Neural crest cell (in vitro differentiated cells): ENCODE measurements at regions not wholly inside any gene's neighbourhood (a gene's known extent, or its start where the extent isn't known, plus 50 kb on each side); places are given as distances from the start of the nearest gene placed in this dataset.
"Not testable (repeated sequence)": the region's sequence is repeated elsewhere in the genome, so short reads cannot be mapped to it uniquely, and the experiment has no call there.

ENCODE experiments used
- DNase-seq: peaks from one replicate; pipeline ENCODE4 v3.0.0; 2021; ENCODE audit warnings: low read depth, mixed read lengths, low spot score
- H3K27ac Mint-ChIP-seq: one replicate; pipeline ENCODE4 v1.8.0; 2021; ENCODE audit warnings: mild to moderate bottlenecking, mixed read lengths; ENCODE audit not compliant: unreplicated experiment
- H3K27me3 Mint-ChIP-seq: 2 replicates; pipeline ENCODE4 v1.8.0; 2021; ENCODE audit warnings: low read depth, mild to moderate bottlenecking, mixed read lengths
- H3K36me3 Mint-ChIP-seq: 2 replicates; pipeline ENCODE4 v1.8.0; 2021; ENCODE audit warnings: low read depth, mild to moderate bottlenecking, mixed read lengths
- H3K4me1 Mint-ChIP-seq: 2 replicates; pipeline ENCODE4 v1.8.0; 2021; ENCODE audit warnings: mixed read lengths
- H3K4me3 Mint-ChIP-seq: one replicate; pipeline ENCODE4 v1.8.0; 2021; ENCODE audit warnings: mild to moderate bottlenecking, mixed read lengths
- H3K9me3 Mint-ChIP-seq: 2 replicates; pipeline ENCODE4 v1.8.0; 2021; ENCODE audit warnings: mixed read lengths
- TF ChIP-seq, protein P1 (sequence below): fragments of 200-600 bp; sonication (generic); conservative IDR thresholded peaks from 2 replicates; pipeline ENCODE4 v1.5.0; 2021; ENCODE audit warnings: antibody characterized with exemption, mild to moderate bottlenecking

DNA sequence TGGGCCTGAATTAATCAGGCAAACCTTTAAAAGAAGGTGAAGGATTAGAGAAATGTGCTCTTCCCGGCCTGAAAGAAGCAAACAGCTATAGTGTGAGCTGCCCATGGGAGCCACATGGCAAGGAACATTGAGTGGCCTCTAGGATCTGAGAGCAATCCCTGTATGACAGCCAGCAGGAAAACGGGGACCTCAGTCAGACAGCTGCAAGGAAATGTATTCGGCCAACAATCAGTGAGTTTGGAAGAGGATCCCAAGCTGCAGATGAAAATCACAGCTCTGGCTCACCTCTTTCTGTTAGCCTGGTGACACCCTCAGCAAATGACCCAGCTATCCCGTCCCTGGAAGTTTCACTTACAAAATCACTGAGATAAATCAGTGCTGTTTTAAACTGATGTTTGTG is 309.2 kb downstream of the SH3GL2 start:
- H3K27ac Mint-ChIP-seq: no peak overlapping the region
- no peaks in the 10 kb centered on the region for H3K36me3 Mint-ChIP-seq
- no peaks in the 10 kb centered on the region for H3K4me1 Mint-ChIP-seq
- no peaks in the 10 kb centered on the region for H3K27me3 Mint-ChIP-seq
- TF ChIP-seq, protein P1, sequence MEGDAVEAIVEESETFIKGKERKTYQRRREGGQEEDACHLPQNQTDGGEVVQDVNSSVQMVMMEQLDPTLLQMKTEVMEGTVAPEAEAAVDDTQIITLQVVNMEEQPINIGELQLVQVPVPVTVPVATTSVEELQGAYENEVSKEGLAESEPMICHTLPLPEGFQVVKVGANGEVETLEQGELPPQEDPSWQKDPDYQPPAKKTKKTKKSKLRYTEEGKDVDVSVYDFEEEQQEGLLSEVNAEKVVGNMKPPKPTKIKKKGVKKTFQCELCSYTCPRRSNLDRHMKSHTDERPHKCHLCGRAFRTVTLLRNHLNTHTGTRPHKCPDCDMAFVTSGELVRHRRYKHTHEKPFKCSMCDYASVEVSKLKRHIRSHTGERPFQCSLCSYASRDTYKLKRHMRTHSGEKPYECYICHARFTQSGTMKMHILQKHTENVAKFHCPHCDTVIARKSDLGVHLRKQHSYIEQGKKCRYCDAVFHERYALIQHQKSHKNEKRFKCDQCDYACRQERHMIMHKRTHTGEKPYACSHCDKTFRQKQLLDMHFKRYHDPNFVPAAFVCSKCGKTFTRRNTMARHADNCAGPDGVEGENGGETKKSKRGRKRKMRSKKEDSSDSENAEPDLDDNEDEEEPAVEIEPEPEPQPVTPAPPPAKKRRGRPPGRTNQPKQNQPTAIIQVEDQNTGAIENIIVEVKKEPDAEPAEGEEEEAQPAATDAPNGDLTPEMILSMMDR: no peak
- H3K4me3 Mint-ChIP-seq: no peak overlapping the region
- DNase-seq: no peak
- H3K9me3 Mint-ChIP-seq: no peaks in the 10 kb centered on the region

DNA sequence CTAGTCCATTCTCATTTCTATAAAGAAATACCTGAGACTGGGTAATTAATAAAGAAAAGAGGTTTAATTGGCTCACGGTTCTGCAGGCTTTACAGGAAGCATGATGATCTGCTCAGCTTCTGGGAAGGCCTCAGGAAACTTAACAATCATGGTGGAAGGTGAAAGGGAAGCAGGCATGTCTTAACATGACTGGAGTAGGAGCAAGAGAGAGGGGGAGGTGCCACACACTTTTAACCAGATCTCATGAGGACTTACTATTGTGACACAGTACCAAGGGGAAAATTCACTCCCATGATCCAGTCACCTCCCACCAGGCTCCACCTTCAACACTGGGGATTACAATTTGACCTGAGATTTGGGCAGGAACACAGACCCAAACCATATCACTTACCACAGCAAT is 310.1 kb downstream of the SH3GL2 start:
- H3K36me3 Mint-ChIP-seq, H3K4me1 Mint-ChIP-seq, H3K9me3 Mint-ChIP-seq, H3K27me3 Mint-ChIP-seq, H3K4me3 Mint-ChIP-seq, DNase-seq, H3K27ac Mint-ChIP-seq: not testable (repeated sequence)

DNA sequence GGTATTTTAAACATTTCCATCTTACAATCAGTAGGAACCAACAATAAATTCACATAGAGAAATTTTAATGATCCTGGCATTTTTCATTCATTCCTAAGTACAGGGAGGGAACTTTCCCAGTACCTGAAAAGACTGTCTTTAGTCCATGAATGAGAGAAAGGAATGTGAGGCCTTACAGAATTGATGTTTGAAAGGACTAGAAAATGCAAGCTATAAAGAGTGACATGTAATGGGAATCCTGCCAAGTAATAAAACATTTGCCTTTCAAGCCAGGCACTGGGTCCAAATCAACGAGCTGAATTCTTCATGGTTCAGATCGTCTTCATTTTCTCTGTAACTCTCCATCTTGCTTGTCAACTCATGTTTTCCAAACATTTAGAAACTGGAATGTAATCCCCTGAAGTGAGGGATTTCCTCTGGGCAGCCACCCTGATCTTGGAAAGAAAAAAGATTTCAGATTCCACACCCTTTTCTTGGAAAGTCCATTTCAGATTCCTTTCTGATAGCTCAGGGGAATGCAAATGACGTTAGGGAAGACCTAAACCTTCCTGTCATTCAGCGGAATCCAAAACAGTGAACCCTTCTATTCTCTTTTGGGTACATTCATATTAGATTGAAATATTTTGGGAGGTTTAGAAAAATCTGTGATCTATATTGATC is 315.8 kb downstream of the SH3GL2 start:
- Mint-ChIP-seq H3K9me3 (no peaks in the 10 kb centered on the region), H3K36me3 (no peaks in the 10 kb centered on the region), H3K27ac (no peak overlapping the region), H3K4me3 (no peak overlapping the region), H3K27me3 (no peaks in the 10 kb centered on the region), H3K4me1 (no peaks in the 10 kb centered on the region)
- DNase-seq: no peak
- TF ChIP-seq, protein P1: no peak

DNA sequence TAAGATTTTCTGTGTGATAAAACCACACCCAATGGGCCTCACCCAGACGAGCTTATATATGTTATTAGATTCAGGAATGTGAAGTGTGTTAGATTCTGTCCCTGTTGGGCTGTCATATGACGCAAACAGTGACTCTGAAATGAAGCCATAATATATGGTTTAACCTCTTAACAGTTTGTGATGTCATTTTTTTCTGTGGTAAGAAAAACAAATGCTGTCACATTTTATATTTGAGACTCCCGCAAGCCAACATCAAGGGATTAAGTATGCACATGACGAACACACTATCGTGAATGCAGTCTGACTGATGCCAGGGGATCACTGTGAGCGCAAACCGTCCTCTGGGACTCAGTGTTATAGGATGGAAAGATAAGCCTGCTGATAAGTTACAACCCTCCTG is 321.7 kb downstream of the SH3GL2 start:
- H3K4me1 Mint-ChIP-seq: peaks cover 6% of the 10 kb centered on the region
- H3K27me3 Mint-ChIP-seq: peaks cover 51% of the 10 kb centered on the region
- H3K27ac Mint-ChIP-seq: no peak overlapping the region
- H3K4me3 Mint-ChIP-seq: no peak overlapping the region
- no peak for DNase-seq
- H3K9me3 Mint-ChIP-seq: no peaks in the 10 kb centered on the region
- no peaks in the 10 kb centered on the region for H3K36me3 Mint-ChIP-seq
- TF ChIP-seq, protein P1: no peak

DNA sequence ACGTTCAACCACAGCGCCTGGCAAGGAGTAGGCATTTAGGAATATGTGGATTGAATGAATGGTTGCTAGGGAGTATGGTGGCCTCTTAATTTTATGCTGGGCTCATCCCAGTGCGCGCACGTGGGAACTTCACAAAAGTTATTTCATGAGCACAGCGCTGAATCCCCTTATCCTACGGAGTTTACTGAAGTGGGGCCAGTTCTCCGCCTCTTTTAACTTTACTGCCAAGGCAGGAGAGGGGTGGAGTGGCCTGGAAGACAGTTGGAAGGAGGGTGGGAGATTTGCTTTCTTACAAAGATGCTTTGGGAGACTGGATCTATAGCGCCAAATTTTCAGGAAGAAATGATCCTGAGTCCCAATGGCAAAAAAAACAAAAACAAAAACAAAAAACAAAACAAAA is 326.5 kb downstream of the SH3GL2 start:
- peaks cover 82% of the 10 kb centered on the region for H3K27me3 Mint-ChIP-seq
- TF ChIP-seq, protein P1: no peak
- H3K4me3 Mint-ChIP-seq: peak overlapping the region; percentile 88
- DNase-seq: no peak
- H3K27ac Mint-ChIP-seq: no peak overlapping the region
- peaks cover 4% of the 10 kb centered on the region for H3K36me3 Mint-ChIP-seq
- H3K9me3 Mint-ChIP-seq: no peaks in the 10 kb centered on the region
- H3K4me1 Mint-ChIP-seq: peaks cover 20% of the 10 kb centered on the region

DNA sequence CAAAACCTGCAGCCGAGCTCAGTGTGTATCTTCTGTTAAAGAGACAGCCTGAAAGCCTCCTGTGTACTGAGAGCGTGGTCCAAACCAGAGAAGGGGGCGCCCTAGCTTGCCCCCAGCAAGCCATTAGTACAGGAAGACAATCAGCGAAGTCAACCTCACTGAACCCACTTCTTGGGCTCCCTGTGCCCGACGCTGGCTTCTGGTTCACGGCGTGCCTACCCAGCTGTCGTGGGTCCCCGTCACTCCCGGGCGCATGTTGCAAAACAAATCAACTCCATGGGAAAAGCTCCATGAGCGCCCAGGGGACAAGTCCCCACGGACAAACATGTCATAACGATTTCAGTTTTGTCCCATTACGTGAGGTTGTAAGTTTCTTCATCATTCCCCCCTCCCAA is 326.9 kb downstream of the SH3GL2 start:
- TF ChIP-seq, protein P1: no peak
- no peak overlapping the region for H3K27ac Mint-ChIP-seq
- peaks cover 4% of the 10 kb centered on the region for H3K36me3 Mint-ChIP-seq
- no peaks in the 10 kb centered on the region for H3K9me3 Mint-ChIP-seq
- peak overlapping the region; percentile 88 for H3K4me3 Mint-ChIP-seq
- peak; percentile 15 for DNase-seq
- H3K4me1 Mint-ChIP-seq: peaks cover 20% of the 10 kb centered on the region
- H3K27me3 Mint-ChIP-seq: peaks cover 84% of the 10 kb centered on the region
